Stimulated activated CD4-positive, alpha-beta T cell treated with anti-CD3 and anti-CD28 coated beads, Interleukin-2, amount 100 ng/mL, for 24 hours (primary cell): ENCODE measurements at regions not wholly inside any gene's neighbourhood (a gene's known extent, or its start where the extent isn't known, plus 50 kb on each side); places are given as distances from the start of the nearest gene placed in this dataset.
"Not testable (repeated sequence)": the region's sequence is repeated elsewhere in the genome, so short reads cannot be mapped to it uniquely, and the experiment has no call there.

Experiments
- DNase-seq, 2 donors: peaks; one replicate each; pipeline ENCODE4 v3.0.0-alpha.2; 2020

DNA sequence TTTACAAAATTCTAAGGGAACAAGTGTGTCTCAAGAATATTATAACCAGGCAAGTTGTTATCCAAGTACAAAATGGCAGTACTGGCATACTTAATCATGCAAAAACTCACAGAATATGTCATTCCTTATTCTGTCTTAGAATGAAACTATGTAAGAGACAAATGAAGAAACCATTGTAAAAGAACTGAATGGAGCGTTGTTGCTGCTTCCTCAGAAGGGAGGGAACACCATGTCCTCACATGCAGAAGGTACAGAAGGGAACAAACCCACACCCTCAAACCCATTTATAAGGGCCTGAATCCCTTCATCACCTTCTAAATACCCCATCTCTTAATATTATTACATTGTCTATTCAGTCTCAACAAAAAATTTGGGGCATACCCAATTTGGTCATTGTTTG lies 960.0 kb downstream of the LTN1 start:
- DNase-seq = not testable (repeated sequence)

DNA sequence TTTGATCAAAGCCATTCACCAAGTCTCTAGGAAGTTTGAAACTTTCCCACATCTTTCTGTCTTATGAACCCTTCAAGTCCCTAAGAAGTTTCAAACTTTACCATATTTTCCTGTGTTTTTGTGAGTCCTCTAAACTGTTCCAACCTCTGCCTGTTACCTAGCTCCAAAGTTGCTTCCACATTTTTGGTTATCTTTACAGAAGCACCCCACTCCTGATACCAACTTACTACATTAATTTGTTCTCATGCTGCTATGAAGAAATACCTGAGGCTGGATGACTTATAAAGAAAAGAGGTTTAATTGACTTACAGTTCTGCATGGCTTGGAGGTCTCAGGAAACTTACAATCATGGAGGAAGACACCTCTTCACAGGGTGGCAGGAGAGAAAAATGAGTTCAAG lies 961.6 kb downstream of the LTN1 start:
- not testable (repeated sequence) for DNase-seq

DNA sequence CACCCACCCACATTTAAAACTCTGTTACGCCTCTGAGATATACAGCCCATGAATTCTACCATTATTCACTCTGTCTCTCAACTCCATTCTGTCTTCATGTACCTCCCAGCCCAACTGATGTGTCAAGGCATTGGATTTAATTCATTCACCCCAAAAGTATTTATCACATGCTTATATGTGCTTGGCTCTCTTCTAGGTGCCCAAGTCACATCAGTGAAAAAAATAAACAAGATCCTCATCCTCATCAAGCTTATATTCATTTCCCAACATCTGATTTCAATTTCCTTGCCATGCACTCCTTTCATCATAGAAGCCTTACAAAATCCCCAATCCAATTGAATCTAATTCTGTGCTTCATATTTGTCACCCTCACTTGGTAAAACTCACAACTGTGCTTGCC lies 967.6 kb downstream of the LTN1 start:
- no peak for DNase-seq

DNA sequence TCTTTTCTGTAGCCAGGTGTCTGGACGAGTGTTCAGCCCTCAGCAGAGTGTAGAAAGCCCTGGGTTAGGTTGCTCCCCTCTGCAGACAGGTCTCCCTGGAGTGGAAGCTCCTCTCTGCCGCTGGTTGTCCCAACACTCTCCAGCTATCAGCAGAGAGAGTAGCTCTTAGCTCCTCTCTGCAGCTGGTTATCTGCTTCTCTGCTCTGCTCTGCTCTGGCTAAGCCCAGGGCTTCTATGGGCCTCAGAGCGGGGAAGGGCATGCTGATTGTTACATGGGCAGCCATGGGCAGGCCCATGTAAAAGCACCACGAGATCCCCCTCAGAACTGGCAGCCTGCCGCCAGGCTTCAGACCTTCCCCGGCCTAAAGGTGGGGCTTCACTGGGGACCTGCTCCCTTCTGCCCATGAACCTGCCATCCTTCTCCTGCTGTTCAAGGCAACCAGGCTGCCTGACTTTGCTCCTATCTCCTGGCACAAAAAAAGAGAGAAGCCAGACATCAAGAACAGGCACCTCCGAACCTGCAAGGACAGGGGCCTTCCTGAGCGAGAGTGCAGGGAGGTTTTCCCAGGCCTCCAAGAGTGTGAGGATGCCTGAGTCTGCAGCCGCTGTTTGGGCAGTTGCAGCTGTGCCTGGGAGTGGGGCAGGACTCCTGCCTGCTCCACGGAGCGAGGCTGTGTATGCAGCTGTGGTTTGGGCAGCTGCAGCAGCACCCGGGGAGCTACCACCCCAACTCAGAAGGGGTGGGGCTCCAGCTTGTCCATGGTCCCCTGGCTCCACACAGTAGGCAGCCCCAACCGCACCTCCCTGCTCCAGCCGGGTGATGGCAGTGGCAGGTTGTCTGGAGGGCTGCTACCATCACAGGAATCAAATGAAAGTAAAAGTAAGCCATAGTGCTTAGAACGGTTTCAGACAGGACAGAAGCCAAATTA lies 973.7 kb downstream of the LTN1 start:
- DNase-seq = no peak

DNA sequence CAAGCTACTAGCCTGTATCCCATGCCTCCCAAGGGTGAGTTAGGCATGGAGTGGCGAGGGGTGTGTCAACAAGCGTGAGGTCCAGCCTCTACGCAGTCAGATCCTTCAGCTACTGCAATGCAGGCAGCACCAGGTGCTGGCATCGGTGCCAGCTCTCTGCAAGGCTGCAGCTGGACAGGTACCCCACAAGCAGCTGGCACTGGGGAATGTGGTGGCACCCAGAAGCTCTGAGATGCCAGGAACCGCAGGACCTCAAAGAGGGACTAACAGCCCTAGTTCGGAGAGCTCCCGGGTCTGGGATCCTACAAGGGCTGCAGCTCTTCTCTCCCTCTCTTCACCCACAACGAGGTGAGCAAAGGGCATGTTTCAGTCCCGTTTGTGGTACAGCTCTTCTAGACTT lies 974.5 kb downstream of the LTN1 start:
- no peak for DNase-seq

DNA sequence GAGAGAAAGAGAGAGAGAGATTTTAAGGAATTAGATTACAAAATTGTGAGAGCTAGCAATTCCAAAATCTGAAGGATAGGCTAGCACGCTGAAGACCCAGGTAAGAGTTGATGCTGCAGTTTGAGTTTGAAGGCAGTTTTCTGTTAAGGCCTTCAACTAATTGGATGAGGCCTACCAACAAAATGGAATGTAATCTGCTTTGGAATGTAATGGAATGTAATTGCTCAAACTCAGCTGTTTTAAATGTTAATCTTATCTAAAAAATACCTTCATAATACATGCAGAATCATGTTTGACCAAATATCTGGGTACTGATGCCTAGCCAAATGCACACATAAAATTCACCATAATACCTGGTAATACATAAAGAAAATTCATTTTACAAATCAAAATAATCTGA lies 976.1 kb downstream of the LTN1 start:
- no peak for DNase-seq

DNA sequence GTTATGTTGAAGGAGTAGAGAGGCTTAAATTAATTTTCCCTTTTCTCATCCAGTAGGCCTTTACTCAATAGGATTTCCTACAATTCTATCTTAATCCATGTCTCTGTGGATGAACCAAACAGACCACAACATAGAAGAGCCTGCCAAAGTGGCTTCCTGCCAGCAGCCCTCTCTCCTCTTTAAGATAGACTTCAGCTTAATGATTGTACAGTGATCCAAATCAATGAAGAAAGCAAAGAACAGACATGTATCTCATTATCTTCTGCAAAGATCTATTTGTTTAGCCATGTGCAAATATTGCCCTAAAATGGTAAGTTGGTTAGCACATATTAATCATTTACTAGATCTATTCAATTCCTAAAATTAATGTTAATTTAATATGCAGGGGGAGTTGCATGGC lies 979.6 kb downstream of the LTN1 start:
- DNase-seq = not testable (repeated sequence)

DNA sequence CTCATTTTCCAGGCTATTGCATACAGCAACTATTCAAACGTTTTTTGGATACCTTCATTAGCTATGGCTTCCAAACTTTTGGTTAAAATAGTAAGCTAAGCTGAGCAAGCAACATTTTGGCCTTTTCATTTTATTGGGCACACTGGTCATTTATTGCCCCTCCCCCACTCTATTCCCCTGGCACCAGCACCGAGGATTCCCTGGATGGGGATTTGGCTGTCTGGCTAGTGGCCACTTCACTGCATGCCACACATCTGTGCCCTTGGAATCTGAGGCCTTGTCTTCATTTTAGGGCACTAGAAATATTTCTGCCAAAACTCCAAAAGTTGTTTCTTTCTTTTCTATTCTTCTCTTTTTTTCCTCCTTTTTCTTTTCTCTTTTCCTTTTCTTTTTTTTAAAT lies 980.7 kb downstream of the LTN1 start:
- DNase-seq = not testable (repeated sequence)

DNA sequence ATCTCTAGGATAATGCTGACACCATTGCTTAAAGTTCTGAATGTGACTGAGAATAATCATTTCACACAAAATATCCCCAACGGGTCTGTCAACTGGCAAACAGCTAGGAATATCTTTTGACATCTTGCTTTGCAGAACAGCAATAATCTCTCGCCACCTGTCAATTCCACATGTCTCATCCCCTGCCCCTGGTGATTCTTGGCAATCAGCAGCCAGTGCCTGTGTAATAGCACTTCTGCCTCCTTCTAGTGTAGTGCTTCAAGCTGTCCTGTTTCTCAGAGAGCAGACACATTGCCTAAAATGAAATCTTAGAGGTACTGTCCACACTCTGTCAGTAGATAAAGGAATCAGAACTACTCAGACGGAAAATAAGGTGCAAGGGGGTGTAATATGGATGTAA lies 984.4 kb downstream of the LTN1 start:
- not testable (repeated sequence) for DNase-seq

DNA sequence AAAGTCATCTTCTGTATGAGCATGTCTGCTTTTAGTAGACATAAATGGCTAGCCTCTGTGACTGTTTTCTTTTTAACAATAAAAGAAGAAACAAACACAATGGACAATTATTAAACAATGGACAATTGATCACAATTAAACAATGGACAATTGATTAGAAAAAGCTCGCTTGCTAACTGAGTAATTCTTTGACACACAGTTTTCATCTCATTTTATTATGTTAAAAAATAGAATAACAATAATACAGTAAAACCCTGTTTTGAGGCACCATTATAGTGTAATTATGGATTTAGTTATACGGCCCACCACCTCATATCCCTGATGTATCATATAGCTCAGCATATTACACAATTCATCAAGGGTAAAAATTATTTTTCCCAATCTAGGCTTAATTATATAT lies 989.0 kb downstream of the LTN1 start:
- not testable (repeated sequence) for DNase-seq

DNA sequence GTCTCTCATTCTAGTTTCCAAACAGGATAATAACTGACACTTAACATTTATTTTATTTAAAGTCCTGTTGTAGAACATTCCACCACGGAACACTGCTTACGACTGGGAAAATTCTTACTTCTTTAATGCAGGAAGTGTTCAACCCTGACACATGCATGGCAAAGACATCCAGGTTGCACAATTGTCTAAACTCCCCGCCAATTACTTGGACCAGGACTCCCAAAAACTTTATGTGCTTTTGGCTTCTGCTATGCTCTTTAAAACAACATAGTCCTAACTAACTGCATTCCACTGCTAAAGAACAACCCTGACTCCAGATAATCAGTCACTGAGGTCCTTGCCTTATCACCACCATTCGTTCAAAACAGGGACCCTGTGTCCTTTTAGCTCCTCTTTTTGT lies 995.8 kb downstream of the LTN1 start:
- not testable (repeated sequence) for DNase-seq

DNA sequence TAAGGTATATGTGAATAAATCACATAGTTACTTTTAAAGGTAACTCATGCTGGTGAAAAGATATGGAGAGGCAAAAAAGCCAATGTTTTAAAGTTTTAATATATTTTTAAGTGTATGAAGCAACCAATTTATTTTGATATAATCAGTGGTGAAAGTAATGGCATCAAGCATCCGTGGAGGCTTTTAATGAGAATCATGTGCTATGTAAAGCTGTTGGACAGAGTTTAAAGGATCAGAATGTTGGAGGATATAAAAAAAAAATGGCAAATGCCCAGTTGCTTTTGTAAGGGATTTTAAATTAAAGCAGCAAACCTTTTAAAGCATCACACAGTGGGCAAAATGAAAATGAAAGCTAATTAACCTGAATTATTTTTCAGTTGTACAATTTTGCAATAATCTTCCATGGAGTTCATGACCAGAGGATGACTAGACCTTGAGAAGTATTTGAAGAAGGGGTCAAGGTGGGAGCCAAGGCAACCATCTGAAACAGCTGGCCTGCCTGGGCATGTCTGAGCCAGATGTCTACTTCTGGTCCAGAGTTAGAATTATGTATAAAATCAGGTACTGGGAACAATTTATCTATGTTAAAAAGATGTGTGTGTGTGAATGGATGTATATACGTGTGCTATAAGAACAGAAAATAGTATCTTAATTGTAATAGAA lies 1007.9 kb downstream of the LTN1 start:
- not testable (repeated sequence) for DNase-seq

DNA sequence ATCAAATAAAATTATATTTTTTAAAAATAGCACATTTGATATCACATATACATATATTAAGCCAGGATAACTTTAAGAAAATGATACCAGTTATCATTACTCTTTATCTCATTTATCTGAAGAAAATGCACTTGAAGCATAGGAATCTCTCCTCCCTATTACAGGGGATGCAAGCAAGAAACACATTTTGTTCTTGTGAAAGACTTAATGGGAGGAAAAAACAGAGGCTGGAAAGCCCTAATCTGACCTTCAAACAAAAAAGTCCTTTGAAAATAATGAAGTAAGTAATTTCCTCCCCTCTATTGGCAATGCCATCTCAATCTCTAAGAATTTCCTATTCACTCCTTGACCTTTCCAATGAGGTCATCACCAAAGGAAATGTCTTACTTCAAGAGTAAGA lies 1012.6 kb upstream of the ADAMTS5 start:
- not testable (repeated sequence) for DNase-seq

DNA sequence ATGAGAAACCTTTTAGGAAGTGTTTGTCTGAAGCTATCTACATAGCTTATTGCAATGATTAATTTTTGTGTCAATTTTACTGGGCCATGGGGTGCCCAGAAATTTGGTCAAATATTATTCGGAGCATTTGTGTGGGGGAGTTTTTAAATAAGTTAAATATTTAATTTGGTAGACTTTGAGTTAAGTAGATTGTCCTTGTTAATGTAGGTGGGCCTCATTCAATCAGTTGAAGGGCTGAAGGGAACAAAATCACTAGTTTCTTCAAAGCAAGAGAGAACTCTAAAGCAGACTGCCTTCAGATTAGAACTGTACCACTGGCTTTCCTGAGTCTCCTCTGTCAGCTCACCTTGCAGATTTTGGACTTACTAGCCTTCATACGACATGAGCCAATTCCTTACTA lies 1008.6 kb upstream of the ADAMTS5 start:
- DNase-seq = no peak

DNA sequence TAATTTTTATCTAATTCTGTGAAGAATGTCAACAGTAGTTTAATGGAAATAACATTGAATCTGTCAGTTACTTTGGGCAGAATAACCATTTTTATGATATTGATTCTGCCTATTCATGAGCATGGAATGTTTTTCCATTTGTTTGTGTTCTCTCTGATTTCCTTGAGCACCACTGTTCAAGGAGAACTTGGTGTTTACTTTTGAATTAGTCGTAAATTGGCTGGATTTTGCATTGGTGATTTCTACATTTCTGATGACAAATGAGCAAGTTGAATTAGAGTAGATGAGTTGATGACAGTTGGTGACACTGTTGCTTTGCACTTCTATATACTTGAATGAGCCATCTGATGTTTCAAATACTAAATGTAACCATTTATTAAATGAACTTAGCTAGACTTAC lies 1007.3 kb upstream of the ADAMTS5 start:
- DNase-seq = not testable (repeated sequence)

DNA sequence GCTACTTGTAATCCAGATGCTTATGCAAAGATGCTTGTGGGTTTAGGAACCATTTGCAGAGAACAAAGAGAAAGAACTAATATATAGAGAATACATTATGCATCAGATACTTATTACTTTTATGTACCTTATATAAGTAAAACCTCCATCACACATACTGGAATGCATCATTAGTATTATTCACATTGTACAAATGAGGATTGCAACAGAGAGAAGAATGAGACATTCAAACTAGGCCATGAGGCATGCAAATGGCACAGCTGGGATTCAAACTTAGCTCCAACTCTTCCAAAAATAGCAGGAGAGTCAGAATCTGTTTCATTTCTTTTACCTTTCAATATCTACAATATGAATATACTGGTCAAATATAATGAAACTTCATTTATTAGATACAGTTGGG lies 1001.4 kb upstream of the ADAMTS5 start:
- DNase-seq = not testable (repeated sequence)

DNA sequence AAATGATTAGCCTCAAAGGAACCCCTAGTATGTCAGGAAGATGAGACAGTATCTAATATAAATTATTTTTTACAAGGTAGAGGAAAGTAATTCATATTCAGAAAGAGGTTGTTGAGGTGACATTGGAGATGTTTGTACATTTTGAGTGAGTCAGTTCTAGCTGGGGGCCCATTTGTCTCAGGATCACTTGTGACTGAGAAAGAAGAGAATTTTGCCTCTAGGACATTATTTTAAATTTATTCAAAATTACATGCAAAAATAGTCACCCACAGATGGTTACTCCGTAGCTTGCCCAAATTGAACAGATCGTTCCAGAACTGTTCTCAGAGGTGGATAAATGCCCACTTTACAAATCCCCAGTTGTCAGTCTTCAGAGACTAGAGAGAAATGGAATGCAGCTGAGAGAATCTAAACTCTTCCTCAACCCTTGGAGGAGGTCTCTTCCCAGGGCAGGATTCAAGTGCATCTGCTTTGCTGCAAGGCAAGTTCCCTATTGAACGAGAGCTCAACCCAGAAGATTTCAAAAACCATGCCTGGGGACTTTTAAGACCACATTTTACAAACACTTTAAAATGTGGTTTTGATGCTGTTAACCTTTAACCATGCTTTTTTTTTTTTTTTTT lies 987.8 kb upstream of the ADAMTS5 start:
- DNase-seq = no peak

DNA sequence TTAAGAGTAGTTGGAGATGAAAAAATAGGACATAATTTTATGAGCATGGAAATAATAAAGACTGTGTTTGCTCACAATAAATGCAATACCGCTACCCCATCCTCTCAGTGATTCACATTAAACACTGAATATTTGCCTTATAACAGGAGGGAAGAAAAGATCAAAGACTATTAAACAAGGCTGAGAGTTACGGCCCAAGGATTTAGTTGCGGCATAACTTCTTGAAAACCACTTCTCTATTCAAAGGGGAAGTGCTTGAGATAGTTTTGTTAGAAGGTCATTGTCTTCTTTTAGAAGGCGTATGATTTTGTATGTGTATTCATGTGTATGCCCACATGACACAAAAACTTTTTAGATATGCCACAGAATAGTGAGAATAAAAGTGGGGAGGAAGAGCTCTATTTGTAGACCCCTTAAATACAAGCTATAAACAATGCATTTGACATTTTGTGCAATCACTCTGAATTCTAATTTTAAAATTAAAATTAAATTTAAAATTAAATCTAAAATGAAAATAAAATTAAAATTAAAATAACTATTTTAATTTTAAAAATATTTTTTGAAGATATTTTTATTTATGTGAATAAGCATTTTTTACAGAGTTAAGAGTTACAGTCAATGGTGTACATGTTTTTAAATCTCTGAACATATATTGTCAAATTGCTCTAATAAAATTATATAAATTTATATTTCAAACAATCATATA lies 986.6 kb upstream of the ADAMTS5 start:
- DNase-seq = no peak

DNA sequence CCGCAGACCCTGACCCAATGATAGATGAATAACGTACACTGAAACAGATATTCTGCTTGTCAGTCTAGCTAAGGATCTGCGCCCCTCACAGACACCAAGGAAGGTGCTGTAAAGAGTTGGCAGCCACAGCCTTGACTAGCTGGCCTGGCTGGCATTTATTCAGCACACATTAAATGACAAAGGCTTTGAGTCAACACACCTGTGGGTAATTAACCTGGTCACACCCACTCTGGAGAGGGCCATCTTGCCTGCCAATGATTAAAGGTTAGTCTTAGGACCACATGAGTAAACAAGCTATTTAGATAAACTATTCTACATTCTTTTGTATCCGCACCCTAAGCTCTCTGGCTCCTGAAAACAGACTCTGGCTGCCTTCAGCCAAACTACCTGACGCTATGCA lies 982.2 kb upstream of the ADAMTS5 start:
- DNase-seq = not testable (repeated sequence)

DNA sequence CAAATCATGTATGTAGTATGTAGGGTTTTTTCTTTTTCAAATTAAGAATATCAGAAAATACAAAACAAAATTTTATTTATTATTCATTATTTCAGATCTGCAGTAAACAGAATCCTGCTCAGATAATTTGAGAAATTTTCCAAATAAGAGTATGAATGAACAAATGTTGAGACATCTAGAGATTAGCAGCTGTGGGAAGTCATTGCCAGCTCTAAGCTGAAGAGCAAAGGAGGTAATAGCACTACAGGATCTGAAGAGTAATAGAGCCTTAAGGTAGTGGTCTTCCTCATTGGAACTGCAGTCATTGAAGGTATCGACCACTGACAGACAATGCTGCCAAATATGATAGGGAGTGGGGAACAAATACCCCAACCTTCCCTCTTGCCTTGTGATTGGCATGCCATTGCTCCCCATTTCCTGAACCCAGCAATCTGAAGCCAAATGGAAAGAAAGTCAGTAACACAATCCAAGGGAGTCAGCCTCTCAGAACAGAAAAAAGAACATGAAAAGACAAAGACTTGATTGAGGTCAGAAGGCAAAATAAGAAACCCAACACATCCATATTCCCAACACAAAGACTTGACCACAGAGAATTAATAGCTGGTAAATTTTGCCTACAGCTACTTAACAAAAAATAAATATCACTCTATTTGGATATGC lies 963.4 kb upstream of the ADAMTS5 start:
- DNase-seq = not testable (repeated sequence)

DNA sequence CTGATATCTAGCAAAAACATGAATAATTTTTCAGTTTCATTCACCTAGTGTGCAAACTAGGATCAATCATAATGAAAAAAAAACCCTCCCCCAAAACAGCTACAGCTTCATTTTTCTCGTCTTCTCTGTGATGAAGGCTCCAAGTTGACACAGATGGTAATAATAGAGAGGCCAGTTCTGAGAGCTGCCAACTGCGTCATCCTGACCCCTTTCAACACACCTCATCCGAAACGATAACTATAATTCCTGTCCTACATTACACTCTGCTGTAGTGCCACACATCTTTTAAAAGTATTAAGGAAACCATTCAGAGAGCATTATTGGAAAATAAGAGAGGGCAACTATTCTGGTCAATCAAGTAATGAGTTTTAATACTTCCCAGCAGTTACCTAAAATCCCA lies 962.3 kb upstream of the ADAMTS5 start:
- not testable (repeated sequence) for DNase-seq

DNA sequence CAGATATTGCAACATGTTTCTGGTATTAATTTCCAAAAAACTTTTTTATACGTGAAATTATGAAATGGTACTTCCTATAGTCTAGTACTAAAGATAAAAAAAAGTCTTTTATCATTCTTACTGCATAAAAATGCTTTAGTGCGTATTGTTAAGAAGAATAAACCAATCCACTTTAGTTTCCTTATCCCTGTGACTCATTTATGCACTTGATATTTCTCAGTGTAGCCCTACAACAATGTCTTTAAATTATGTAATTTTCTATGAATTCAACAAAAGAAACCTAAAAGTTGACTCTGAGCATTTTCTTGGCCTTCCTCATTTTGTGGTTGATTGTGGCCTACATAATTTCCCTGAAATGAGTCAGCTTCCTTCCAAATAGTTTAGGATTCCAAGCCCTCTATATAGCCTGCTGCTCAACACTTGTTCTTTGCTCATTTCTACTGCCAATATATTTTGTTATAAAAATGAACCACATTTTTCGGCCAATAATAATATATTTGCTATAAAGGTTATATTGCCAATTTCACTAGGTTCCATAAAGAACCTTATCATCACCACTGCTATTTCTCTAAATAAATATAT lies 961.7 kb upstream of the ADAMTS5 start:
- not testable (repeated sequence) for DNase-seq
